ENCODE measurements at regions not wholly inside any gene's neighbourhood (a gene's known extent, or its start where the extent isn't known, plus 50 kb on each side); places are given as distances from the start of the nearest gene placed in this dataset.

GRCh38 chr1:168960595-168960994 lies 145.9 kb upstream of the ATP1B1 start:
- no peak for DNase-seq (ENCODE audit: low spot score)
- FAIRE-seq, result no peak

- no peak for FAIRE-seq
Measured at GRCh38 chr1:168963601-168964000, 142.9 kb upstream of the ATP1B1 start.

GRCh38 chr1:168964478-168964877 lies 142.0 kb upstream of the ATP1B1 start:
- DNase-seq (ENCODE audit: low spot score) (no peak), FAIRE-seq (no peak)

More at GRCh38 chr1:168963601-168964000, 142.9 kb upstream of the ATP1B1 start:
- no peak for DNase-seq (ENCODE audit: low spot score)

- DNase-seq (ENCODE audit: low spot score) (no peak), FAIRE-seq (no peak)
Measured at GRCh38 chr1:168966217-168966616, 140.3 kb upstream of the ATP1B1 start.

- DNase-seq (ENCODE audit: low spot score) (no peak), FAIRE-seq (no peak)
Measured at GRCh38 chr1:168966636-168967035, 139.9 kb upstream of the ATP1B1 start.

- DNase-seq (ENCODE audit: low spot score), result no peak
- FAIRE-seq, result no peak
Measured at GRCh38 chr1:168970926-168971659, 135.4 kb upstream of the ATP1B1 start.

- DNase-seq (ENCODE audit: low spot score) (no peak), FAIRE-seq (no peak)
Measured at GRCh38 chr1:168972225-168972624, 134.3 kb upstream of the ATP1B1 start.

- DNase-seq (ENCODE audit: low spot score) (no peak), FAIRE-seq (no peak)
Measured at GRCh38 chr1:168972887-168973286, 133.6 kb upstream of the ATP1B1 start.

GRCh38 chr1:168974117-168974516 lies 132.4 kb upstream of the ATP1B1 start:
- no peak for DNase-seq (ENCODE audit: low spot score)
- no peak for FAIRE-seq

GRCh38 chr1:168974611-168975010 lies 131.9 kb upstream of the ATP1B1 start:
- DNase-seq (ENCODE audit: low spot score), result no peak
- FAIRE-seq, result no peak

GRCh38 chr1:168976267-168976666 lies 130.2 kb upstream of the ATP1B1 start:
- DNase-seq (ENCODE audit: low spot score) (no peak), FAIRE-seq (no peak)

- DNase-seq (ENCODE audit: low spot score) (no peak), FAIRE-seq (no peak)
Measured at GRCh38 chr1:168977618-168978017, 128.9 kb upstream of the ATP1B1 start.

- FAIRE-seq (no peak), DNase-seq (ENCODE audit: low spot score) (no peak)
Measured at GRCh38 chr1:168979276-168979675, 127.2 kb upstream of the ATP1B1 start.

- FAIRE-seq (no peak), DNase-seq (ENCODE audit: low spot score) (no peak)
Measured at GRCh38 chr1:168980180-168980579, 126.3 kb upstream of the ATP1B1 start.

GRCh38 chr1:168980656-168981055 lies 125.8 kb upstream of the ATP1B1 start:
- no peak for DNase-seq (ENCODE audit: low spot score)

GRCh38 chr1:168982778-168983177 lies 123.7 kb upstream of the ATP1B1 start:
- FAIRE-seq (no peak), DNase-seq (ENCODE audit: low spot score) (no peak)

More at GRCh38 chr1:168980656-168981055, 125.8 kb upstream of the ATP1B1 start:
- no peak for FAIRE-seq

GRCh38 chr1:168987330-168987729 lies 119.2 kb upstream of the ATP1B1 start:
- FAIRE-seq, result no peak

GRCh38 chr1:168987923-168988322 lies 118.6 kb upstream of the ATP1B1 start:
- FAIRE-seq (no peak), DNase-seq (ENCODE audit: low spot score) (no peak)

More at GRCh38 chr1:168987330-168987729, 119.2 kb upstream of the ATP1B1 start:
- no peak for DNase-seq (ENCODE audit: low spot score)

- no peak for FAIRE-seq
- DNase-seq (ENCODE audit: low spot score), result no peak
Measured at GRCh38 chr1:168989985-168990384, 116.5 kb upstream of the ATP1B1 start.

- no peak for DNase-seq (ENCODE audit: low spot score)
- no peak for FAIRE-seq
Measured at GRCh38 chr1:168991667-168992475, 114.6 kb upstream of the ATP1B1 start.

- no peak for FAIRE-seq
- no peak for DNase-seq (ENCODE audit: low spot score)
Measured at GRCh38 chr1:169001353-169001752, 105.1 kb upstream of the ATP1B1 start.

GRCh38 chr1:169003864-169004516 lies 102.5 kb upstream of the ATP1B1 start:
- no peak for FAIRE-seq
- DNase-seq (ENCODE audit: low spot score), result no peak
